PC-9 (cell line): ENCODE measurements at regions not wholly inside any gene's neighbourhood (a gene's known extent, or its start where the extent isn't known, plus 50 kb on each side); places are given as distances from the start of the nearest gene placed in this dataset.
"Not testable (repeated sequence)": the region's sequence is repeated elsewhere in the genome, so short reads cannot be mapped to it uniquely, and the experiment has no call there.

Source experiments
- BruUV-seq: library from RNA; stranded (reverse); fragments of 400-500 nt; replicated peaks from 2 replicates; lab custom pipeline; 2021; lab: Mats Ljungman, UMichigan
- CTCF ChIA-PET: fragments of 300-600 bp; sonication (Branson Sonifier 250); formaldehyde crosslinking; loops from one replicate; lab custom pipeline; 2022; ENCODE audit warnings: antibody characterized with exemption; lab: Charles Lee
- POLR2A ChIA-PET: fragments of 300-600 bp; sonication (Branson Sonifier 250); formaldehyde crosslinking; loops from one replicate; lab custom pipeline; 2022; ENCODE audit warnings: antibody characterized with exemption; ENCODE audit not compliant: unreplicated experiment; lab: Charles Lee
- DNase-seq, 2 experiments: peaks; one replicate each; pipeline versions ENCODE4 v3.0.0 to v3.0.0-alpha.2; 2015 to 2022; ENCODE audit warnings: mixed read lengths in 1 of 2
- H2AFZ ChIP-seq: fragments of 200-600 bp; sonication (generic); 2 replicates; pipeline ENCODE4 v1.8.1; 2017; ENCODE audit warnings: antibody characterized with exemption
- H3F3A ChIP-seq: fragments of 200-600 bp; sonication (generic); 2 replicates; pipeline ENCODE4 v1.8.1; 2017; ENCODE audit warnings: antibody characterized with exemption, mild to moderate bottlenecking, low read depth; ENCODE audit not compliant: insufficient read depth
- H3K27ac ChIP-seq: fragments of 200-600 bp; sonication (generic); 2 replicates; pipeline ENCODE4 v1.6.1; 2016; ENCODE audit warnings: mixed run types
- H3K27me3 ChIP-seq: fragments of 200-600 bp; sonication (generic); 2 replicates; pipeline ENCODE4 v1.6.1; 2016; ENCODE audit warnings: low read depth, mixed run types; ENCODE audit not compliant: insufficient read depth
- H3K36me3 ChIP-seq: fragments of 200-600 bp; sonication (generic); 2 replicates; pipeline ENCODE4 v1.6.1; 2016; ENCODE audit warnings: low read depth, mixed run types
- H3K4me1 ChIP-seq: fragments of 200-600 bp; sonication (generic); replicated peaks from 2 replicates; pipeline ENCODE4 v1.6.1; 2016; ENCODE audit warnings: mixed run types; ENCODE audit not compliant: insufficient read depth
- H3K4me2 ChIP-seq: fragments of 200-600 bp; sonication (generic); 2 replicates; pipeline ENCODE4 v1.6.1; 2017; ENCODE audit warnings: mixed run types
- H3K4me3 ChIP-seq: fragments of 200-600 bp; sonication (generic); 2 replicates; pipeline ENCODE4 v1.6.1; 2016; ENCODE audit warnings: mixed run types
- H3K79me2 ChIP-seq: fragments of 200-600 bp; sonication (generic); 2 replicates; pipeline ENCODE4 v1.6.1; 2017; ENCODE audit warnings: low read depth, mixed run types
- H3K9me2 ChIP-seq: fragments of 200-600 bp; sonication (generic); 2 replicates; pipeline ENCODE4 v1.8.1; 2017; ENCODE audit warnings: mild to moderate bottlenecking; ENCODE audit not compliant: insufficient read depth
- H3K9me3 ChIP-seq: fragments of 200-600 bp; sonication (generic); 2 replicates; pipeline ENCODE4 v1.8.1; 2016; ENCODE audit warnings: low read depth; ENCODE audit not compliant: insufficient read depth
- H4K20me1 ChIP-seq: fragments of 200-600 bp; sonication (generic); 2 replicates; pipeline ENCODE4 v1.8.1; 2017; ENCODE audit not compliant: insufficient read depth
- CTCF ChIP-seq: fragments of 200-600 bp; sonication (generic); conservative IDR thresholded peaks from 2 replicates; pipeline ENCODE4 v1.6.1; 2017; ENCODE audit warnings: mixed run types, antibody characterized with exemption, mild to moderate bottlenecking, moderate library complexity
- EZH2 ChIP-seq: fragments of 200-600 bp; sonication (generic); IDR thresholded peaks from 2 replicates; pipeline ENCODE4 v1.8.0; 2017; ENCODE audit warnings: antibody characterized with exemption, low read depth
- intact Hi-C: fragments of 100-400 bp; cut with micrococcal nuclease; formaldehyde crosslinking; loops from one replicate; pipeline ENCODE4 v1.10.0; 2022; ENCODE audit not compliant: unreplicated experiment

GRCh38 chr16:48676836-48677235 is 66.9 kb upstream of the N4BP1 start:
- TF ChIP-seq EZH2 (no peak), CTCF (no peak)
- H3K4me2 ChIP-seq, result no peak overlapping the region
- CTCF ChIA-PET, result no interaction called here
- no peaks in the 10 kb centered on the region for H3K9me3 ChIP-seq
- H3K4me1 ChIP-seq, result no peaks in the 10 kb centered on the region
- H2AFZ ChIP-seq, result no peak overlapping the region
- POLR2A ChIA-PET, result no interaction called here
- no peaks in the 10 kb centered on the region for H3F3A ChIP-seq
- BruUV-seq, result no TSS peak
- no peak overlapping the region for H3K27ac ChIP-seq
- DNase-seq, result no peak
- H3K79me2 ChIP-seq, result no peaks in the 10 kb centered on the region
- intact Hi-C loops, result no loop called here
- H3K4me3 ChIP-seq, result no peak overlapping the region
- H3K36me3 ChIP-seq, result no peaks in the 10 kb centered on the region
- H3K9me2 ChIP-seq, result no peaks in the 10 kb centered on the region
- no peaks in the 10 kb centered on the region for H4K20me1 ChIP-seq
- H3K27me3 ChIP-seq, result peaks cover 30% of the 10 kb centered on the region

GRCh38 chr16:48668184-48668583 is 58.2 kb upstream of the N4BP1 start:
- H4K20me1 ChIP-seq, H3K79me2 ChIP-seq, H3K27ac ChIP-seq, BruUV-seq, intact Hi-C loops, H3K36me3 ChIP-seq, H2AFZ ChIP-seq, H3K4me3 ChIP-seq, H3F3A ChIP-seq, POLR2A ChIA-PET, H3K9me2 ChIP-seq, H3K4me2 ChIP-seq, H3K4me1 ChIP-seq, H3K9me3 ChIP-seq: not testable (repeated sequence)
- DNase-seq, result peak in 1 of 2 experiments; percentile 4
- peaks cover 20% of the 10 kb centered on the region; the same call in 1 of the 2 replicates for H3K27me3 ChIP-seq
- CTCF ChIA-PET, result interaction anchor here (0.6 kb wide), 1 partner anchor 67 kb away, joined by 4 read pairs; no protein-coding TSS in a partner anchor

GRCh38 chr16:48659940-48660339 is 50.0 kb upstream of the N4BP1 start:
- DNase-seq, result no peak
- intact Hi-C loops, result no loop called here
- Histone ChIP-seq H4K20me1 (no peaks in the 10 kb centered on the region), H2AFZ (no peak overlapping the region), H3K4me2 (no peak overlapping the region), H3K9me3 (peaks cover 3% of the 10 kb centered on the region; the same call in 1 of the 2 replicates), H3F3A (no peaks in the 10 kb centered on the region), H3K9me2 (0 out of 2 replicates have a peak, but pooled peaks cover 3% of the 10 kb centered on the region), H3K4me3 (no peak overlapping the region), H3K79me2 (no peaks in the 10 kb centered on the region), H3K27me3 (no peaks in the 10 kb centered on the region), H3K27ac (no peak overlapping the region), H3K36me3 (no peaks in the 10 kb centered on the region), H3K4me1 (no peaks in the 10 kb centered on the region)
- ChIA-PET CTCF (no interaction called here), POLR2A (no interaction called here)
- BruUV-seq, result no TSS peak
- TF ChIP-seq EZH2, result no peak
- TF ChIP-seq CTCF, result no peak
